GM21529 (cell line): ENCODE measurements at regions not wholly inside any gene's neighbourhood (a gene's known extent, or its start where the extent isn't known, plus 50 kb on each side); places are given as distances from the start of the nearest gene placed in this dataset.
"Not testable (repeated sequence)": the region's sequence is repeated elsewhere in the genome, so short reads cannot be mapped to it uniquely, and the experiment has no call there.

ENCODE experiments used
- ATAC-seq: cut with Tn5 transposase; IDR thresholded peaks from one replicate; pipeline ENCODE4 v1.9.1; 2021; ENCODE audit not compliant: unreplicated experiment

DNA sequence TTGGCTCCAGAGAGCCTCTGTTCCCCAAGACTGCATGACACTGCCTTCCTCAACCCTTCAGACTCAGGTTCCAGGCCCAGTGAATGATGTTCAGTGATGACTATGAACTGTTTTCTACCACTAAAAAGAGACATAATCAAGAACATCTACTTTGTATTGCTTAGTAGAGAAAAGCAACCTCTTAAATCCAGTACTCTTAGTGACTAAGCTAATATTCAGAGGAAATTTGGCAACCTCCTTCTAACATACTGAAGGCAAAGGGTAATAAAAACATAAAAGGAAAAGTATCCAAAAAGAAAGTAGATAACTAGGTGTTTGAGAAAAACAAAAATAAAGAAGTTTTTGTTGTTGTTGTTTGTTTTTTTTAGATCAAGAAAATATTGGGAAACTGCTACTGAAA lies 153.3 kb upstream of the RUNX1 start:
- no peak for ATAC-seq

DNA sequence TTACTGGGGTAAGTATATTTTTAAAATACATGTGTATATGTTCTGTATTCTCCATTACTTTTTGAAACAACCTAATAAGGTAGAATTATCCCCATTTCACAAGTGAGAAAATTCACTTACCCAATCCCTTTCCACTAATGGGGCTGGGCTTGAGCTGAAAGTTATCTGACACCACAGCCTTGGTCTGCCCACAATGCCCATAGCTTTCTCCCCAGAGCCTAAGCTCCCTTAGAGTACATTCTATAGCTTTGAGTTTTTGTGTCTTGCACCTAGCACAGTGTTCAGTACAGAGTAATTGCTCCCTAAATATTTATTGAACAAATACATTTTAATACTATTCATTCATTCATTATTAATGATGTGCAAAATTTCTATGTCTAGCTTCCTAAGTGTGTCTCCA lies 152.7 kb upstream of the RUNX1 start:
- ATAC-seq: no peak

DNA sequence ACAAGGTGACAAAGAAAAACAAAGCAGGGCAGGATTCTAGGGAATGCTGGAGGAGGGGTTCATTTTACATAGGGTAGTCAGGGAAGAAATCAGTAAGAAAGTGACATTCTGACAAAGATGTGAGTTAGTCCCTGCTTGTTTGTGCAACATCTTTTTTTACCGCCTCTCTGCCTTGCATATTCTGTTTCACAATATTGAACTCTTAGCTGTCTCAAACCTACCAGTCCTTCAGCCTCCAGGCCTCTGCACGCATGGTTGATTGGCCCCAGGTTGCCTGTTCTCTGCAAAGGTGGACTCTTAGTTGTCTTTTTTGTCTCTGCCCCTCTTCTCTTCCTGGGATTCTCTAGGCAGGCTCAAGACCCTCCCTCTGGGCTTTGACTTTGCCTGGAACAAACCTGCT lies 152.2 kb upstream of the RUNX1 start:
- no peak for ATAC-seq

DNA sequence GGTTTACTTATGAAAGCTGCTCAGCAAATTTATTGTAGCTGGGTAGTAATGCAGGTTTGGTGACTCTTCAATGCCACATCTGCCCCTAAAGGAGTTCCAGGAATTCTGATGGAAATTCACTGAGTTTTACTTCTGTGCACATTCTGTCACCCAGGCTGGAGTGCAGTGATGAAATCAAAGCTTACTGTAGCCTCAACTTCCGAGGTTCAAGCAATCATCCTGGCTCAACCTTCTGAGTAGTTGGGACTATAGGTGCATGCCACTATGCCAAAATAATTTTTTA lies 150.6 kb upstream of the RUNX1 start:
- ATAC-seq: no peak

DNA sequence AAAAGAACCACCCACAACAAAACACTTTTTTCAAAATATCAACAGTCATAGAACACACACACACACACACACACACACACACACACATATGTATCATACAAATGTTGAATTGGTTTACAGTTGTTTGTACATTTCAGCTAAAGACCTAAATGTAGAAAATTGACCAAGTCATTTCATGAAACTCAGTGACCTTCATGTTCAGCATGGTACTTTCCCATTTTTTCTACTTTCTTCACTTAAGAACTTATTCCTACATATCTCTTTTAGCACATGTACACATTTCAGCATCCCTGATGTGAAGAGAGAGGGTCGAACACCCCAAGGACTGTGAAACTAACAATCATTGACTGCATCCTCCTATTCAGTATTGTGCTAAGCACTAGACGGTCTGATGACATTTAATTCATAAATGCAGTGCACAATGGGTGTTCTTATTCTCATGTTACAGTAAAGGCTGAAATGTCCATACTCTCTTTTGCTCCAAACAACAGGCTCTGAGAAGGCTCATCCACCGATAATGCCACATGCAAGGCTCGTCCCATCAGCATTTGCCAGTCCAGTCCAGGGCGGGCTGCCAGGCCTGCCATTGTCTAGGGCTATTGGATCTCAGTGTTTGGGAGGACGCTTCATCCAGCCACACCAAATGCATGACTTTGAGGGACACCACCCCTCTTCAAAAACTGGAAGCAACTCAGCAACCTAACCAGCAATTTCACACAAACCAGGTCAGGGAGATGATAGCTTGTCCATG lies 150.1 kb upstream of the RUNX1 start:
- ATAC-seq: no peak

DNA sequence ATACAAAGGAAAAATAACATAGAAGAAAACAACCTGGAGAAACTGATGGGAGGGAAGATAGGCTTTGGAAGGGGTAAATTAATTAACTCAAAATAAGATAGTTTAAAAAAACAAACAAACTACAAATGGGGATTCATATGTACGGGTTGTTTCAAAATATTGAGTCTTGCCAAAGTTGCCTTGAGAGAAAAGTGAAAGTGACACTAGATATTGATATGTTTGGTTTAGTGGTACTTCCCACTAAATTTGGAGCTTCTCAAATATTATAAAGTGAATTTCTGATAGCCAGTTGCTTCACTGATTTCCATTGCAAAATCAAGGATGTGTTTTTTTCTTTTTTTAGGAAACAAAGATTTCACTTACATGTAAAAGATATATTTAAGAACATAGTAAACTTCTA lies 149.5 kb upstream of the RUNX1 start:
- no peak for ATAC-seq

DNA sequence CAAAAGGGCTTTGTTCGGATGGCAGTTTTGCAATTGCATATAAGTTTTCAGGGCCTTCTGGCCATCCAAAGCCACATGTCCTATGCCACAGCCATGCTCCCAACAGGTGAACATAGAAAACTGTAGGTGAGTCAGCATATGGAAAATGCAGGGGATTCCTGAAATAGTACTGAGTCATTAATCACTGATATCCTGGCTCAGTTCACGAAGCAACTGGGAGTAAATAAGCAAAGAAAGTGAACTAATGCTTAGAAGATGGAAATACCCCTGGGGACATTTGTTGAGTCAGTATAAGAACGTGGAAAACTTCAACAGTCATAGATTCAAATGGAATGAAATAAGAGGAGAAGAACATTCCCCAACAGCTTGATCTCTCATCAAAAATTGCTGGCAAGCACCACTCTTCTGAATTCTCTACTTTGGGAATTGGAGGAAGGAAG lies 148.9 kb upstream of the RUNX1 start:
- ATAC-seq: no peak

DNA sequence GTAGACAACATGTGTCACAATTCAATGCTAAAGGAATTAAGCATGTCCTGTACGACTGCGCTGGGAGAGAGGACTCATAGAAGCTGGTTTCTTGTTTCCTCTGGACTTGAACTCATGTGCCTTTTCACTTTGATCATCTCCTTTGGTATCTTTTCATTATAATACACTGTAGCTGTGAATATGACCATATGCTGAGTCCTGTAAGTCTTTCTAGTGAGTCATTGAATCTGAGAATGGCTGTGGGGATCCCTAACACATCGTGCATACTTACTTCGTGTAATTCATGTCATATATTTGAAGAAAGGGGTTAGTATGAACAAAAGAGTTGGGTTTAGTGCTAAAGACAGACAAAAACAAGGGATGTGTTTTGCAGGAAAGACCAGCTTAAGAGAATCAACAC lies 148.1 kb upstream of the RUNX1 start:
- no peak for ATAC-seq

DNA sequence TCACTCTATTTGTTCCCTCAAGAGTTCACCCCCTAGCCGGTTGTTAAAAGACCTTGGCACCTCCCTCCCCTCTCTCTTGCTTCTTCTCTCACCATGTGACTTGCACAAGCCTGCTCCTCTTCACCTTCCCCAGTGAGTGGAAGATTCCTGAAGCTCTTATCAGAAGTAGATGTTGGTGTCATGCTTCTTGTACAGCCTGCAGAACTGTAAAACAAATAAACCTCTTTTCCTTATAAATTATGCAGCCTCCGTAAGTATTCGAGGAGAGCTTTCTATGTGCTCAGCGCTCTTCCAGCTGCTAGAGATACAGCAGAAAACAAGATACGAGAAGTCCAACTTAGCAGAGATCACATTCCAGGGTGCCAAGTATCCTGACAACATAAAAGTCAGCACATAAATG lies 147.0 kb upstream of the RUNX1 start:
- ATAC-seq: no peak

DNA sequence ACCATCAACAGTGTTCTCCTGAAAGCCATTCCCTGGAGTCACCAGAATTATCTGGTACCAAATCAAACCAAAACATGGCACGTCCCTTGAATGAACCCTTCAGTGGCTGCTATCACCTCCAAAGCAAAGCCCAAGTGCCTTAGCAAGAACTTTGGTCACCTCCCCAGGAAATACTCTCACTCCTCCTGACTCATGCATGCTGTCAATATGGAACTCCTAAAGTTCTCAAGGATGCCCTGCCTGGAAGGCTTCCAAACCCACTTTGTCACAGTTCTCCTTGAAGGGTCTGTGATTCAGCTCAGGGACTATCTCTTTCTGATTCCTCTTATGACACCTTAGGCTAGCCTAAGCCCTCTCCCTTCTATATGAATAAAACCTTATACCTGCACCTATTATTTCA lies 146.1 kb upstream of the RUNX1 start:
- ATAC-seq: no peak

DNA sequence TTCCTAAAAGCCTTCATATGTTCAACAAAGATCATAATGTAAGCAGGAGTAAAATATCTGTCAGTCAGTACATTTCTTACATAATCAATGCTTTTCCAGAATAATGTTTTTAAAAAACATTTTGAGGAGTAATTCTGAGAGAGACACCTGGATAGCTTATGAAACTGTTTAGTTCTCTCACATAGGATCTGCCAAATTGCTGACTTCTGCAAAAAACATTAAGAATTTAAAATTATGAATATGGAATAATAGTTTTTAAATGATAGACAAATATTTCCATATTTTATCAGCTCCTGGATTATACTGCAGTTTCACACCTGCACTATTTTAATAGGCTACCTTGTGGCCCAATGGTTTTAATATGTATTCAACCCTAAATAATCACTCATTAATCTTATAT lies 142.7 kb upstream of the RUNX1 start:
- ATAC-seq: no peak

DNA sequence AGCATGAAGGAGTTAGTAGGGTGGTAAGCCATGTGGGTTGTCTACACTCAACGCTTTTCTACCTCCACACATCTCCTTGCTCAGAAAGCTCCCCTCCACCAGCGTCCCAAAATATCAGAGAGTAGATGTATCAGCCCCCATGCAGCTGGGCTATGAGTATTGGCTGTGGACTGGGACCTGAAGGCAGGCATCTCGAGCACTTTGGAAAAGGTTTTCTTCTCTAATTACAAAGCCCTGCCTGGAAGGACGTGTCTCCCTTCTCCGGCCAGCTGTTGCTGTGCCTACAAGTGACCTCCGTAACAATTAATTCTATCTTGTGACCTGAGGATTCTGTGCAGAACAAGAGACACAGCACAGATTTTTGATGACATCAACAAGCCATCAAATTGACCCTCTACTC lies 142.0 kb upstream of the RUNX1 start:
- no peak for ATAC-seq

DNA sequence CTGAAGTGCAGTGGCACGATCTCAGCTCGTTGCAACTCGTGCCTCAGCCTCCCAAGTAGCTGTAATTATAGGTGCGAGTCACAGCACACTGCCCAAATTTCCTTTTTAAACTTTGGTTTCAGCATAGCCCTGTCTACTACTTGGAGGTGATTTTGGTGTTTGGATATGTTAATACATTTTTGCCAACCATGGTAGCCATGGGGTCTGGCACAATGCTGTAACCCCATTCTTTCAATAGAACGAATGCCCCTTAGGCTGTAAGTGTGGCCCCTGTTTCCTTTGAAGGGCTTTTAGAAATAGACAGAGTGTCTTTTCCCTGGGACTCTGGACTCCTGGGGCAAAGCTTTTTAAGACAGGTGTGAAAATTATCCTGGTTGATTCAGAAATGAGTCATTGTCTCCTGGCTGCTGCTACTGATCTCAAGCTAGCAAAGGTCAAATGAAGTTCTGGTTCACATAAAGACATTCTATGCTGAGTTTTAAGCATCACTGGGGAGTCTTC lies 141.1 kb upstream of the RUNX1 start:
- peak; percentile 8 for ATAC-seq

DNA sequence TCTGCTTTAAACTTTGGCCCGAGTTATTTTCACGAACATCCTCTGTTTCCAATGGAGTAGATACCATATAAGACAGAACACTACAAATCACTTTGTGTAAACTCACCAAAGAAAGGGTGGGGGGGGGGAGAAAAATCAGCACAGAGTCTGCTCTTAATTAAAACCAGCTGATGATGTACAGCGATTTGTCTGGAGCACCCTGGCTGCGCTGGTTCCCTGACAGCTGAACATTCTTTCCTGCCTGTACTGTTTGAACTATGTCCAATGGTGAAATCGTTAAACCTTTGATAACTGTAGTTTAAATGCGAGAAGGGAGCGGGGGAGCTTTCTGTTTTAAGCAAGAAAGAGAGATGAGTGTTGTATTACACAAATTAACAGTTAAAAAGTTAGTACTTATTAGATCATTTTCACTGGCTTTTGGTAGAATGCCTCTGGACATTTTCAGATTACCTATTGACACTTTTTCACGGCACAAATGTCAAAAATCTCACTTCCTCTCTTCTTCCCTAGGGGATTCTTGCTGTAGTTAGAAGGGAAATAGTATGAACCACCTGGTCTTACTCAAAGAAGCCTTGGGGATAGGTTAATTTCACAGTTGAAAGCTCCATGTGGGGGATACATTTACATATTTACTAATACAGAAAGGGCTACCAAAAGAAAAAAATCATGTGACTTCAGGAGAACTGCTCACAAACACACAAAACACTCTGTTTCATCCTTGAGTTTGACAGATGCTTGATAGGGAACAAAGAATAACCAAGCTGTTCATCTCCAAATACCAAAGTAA lies 140.2 kb upstream of the RUNX1 start:
- ATAC-seq: peak; percentile 95

DNA sequence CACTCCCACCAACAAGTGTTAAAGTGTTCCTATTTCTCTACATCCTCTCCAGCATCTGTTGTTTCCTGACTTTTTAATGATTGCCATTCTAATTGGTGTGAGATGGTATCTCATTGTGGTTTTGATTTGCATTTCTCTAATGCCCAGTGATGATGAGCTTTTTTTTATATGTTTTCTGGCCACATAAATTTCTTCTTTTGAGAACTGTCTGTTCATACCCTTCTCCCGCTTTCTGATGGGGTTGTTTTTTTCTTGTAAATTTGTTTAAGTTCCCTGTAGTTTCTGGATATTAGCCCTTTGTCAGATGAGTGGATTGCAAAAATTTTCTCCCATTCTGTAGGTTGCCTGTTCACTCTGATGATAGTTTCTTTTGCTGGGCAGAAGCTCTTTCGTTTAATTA lies 134.3 kb upstream of the RUNX1 start:
- ATAC-seq: not testable (repeated sequence)

DNA sequence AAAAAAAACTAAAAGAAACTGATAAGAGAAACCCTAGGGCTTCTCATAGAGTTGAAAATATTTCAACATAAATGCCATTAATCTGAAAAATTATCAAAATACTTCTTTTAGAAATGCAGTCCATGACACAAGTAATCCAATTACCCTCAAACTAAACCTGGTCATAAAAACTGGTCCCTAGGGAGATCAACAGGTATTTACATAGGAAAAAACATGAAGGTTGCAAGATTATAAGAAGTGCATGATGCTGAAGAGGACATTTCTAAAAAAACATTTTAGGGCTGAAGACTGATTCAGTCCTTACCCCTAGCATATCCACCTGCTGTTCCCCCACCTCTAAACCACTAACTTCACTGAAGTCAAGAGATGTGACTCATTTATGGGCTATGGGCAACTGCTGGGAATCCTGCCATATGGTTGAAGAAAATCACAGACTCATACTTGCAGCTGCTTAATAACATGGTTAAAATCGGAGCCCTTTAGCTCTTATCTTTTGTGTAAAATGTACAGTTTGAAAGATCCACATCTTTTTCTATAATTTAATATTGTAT lies 131.0 kb upstream of the RUNX1 start:
- ATAC-seq: no peak

DNA sequence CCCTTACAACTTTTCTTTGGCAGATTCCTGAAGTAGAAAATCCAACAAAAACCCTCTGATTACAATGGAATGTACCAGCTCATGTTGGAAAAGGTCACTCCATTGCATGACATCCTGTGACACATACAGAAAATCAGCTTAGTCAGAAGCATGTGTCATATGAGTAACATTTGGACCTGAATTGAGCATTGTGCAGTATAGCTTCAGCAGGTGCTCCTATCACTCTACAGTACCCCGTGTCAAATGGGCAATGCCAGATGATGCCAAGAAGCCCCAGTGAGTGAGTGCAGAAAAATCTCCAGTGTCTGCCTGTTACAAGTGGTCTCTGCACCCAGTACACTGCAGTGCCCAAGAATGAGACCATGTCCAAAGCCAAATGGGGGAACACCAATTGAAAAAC lies 129.7 kb upstream of the RUNX1 start:
- ATAC-seq: no peak

DNA sequence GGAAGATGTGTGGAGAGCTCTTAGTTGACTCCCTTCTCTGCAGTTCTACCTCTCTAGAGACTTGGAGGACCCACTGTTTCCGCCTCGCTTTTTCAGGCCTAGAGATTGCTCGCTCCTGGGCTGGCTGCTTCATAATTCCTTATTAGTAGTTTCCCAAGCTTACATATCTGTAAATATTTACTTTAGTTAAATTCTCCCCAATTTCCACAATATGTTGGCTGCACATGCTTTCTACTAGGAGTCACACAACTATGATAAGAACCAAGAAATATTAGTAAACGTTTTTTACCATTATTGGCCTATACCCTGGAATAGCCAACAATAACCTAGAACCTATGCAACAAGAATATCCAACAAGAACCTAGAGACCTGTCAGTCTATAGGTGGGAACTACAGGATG lies 129.0 kb upstream of the RUNX1 start:
- ATAC-seq: no peak

DNA sequence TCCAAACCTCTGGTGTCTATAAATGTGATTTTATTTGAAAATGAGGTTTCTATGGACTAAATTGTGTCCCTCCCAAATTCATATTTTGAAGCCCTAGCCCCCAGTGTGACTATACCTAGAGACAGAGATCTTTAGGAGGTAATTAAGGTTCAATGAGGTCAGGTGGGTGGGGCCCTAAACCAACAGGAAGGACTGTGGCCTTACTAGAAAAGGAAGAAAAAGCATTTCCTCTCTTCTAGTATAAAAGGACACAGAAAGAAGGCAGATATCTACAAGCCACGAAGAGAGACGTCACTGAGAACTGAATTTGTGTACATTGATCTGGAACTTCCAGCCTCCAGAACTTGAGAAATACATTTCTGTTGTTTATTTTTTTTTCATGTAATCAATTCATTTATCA lies 123.1 kb upstream of the RUNX1 start:
- no peak for ATAC-seq

DNA sequence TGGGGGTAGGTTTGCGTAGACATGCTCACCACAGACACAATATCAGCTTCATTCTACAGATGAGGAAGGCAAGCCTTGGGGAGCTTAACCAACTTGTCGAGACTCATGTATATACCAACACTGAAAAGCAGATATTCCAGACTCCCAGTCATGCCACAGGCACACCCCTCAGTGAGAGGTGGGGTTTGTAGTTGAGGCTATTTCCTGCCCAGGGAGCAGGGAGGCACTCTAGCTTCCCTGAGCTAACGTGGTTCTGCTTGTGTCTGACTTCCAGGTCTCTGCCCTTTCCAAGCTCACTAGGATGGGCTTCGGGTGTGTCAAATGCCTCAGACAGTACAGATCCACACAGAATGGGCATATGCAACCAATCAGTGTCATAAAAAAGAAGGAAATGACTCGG lies 122.3 kb upstream of the RUNX1 start:
- no peak for ATAC-seq

DNA sequence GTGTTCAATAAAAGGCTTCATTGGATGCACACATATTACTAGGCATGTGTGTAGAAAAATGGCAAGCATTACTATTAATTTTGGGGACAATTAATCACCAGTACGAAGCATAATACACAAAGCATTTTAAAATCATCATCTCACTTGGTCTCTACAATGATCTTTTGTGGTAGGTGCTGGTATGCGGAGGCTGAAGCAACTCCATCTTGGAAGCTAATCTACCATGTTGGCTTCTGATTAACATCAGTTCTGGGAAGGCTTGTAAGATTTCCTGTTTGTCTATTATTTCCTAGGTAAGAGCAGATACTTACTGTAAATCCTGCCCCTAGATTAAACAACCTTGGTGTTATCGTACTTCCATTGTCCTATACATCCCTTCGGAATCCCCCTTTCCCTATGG lies 121.7 kb upstream of the RUNX1 start:
- no peak for ATAC-seq

DNA sequence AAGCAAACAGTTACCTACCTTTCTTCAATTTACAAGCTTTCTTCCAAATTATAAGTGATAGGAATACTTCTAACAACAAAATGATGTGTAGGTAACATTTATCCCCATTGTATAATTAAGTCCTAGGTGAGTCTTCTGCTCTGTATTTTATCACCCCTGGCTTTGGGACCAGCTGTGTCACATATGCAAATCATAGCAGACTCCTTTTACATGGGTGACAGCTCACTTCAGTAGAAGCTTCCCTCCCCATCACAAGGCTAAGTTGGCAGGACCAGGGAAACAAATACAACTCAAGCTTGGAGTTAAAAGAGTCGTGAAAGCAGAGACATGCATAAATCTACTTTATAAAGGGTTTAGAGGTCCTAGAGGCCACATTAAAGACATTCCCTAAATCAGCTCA lies 121.1 kb upstream of the RUNX1 start:
- no peak for ATAC-seq
